GM12878 (cell line): ENCODE measurements at regions not wholly inside any gene's neighbourhood (a gene's known extent, or its start where the extent isn't known, plus 50 kb on each side); places are given as distances from the start of the nearest gene placed in this dataset.

Experiments
- CBX3 ChIP-seq: fragments of 200-600 bp; sonication (generic); IDR thresholded peaks from 2 replicates; pipeline ENCODE4 v1.6.1; 2016; ENCODE audit warnings: low read depth, borderline replicate concordance
- CEBPB ChIP-seq, 2 experiments: fragments of 150-350 bp in 1 of 2; IDR thresholded peaks; 2 replicates each; pipeline ENCODE4 v1.6.1; 2012 to 2014; ENCODE audit warnings: low read depth in 2 of 2, low read length in 2 of 2, borderline replicate concordance in 1 of 2, inconsistent platforms in 1 of 2
- NRF1 ChIP-seq: conservative IDR thresholded peaks from 2 replicates; pipeline ENCODE4 v1.6.1; 2011; ENCODE audit warnings: mild to moderate bottlenecking, low read depth, low read length, improper control_type of control experiment
- PRDM15 ChIP-seq: fragments of 450-650 bp; formaldehyde crosslinking; IDR thresholded peaks from 2 replicates; pipeline ENCODE4 v1.4.0; 2020; ENCODE audit warnings: mild to moderate bottlenecking, moderate library complexity
- SRF ChIP-seq, 2 experiments: IDR thresholded peaks; 2 replicates each; pipeline ENCODE4 v1.6.1; 2011; ENCODE audit warnings: low read depth in 2 of 2, low read length in 2 of 2, mild to moderate bottlenecking in 1 of 2, moderate library complexity in 1 of 2
- TF ChIP-seq, protein P1 (sequence below), 3 experiments: IDR thresholded peaks in 2 of 3; conservative IDR thresholded peaks in 1 of 3; 2 replicates each; pipeline ENCODE4 v1.5.1; 2011; ENCODE audit warnings: low read depth in 3 of 3, low read length in 3 of 3, mild to moderate bottlenecking in 3 of 3, control low read depth in 2 of 3, moderate library complexity in 2 of 3, inconsistent platforms in 1 of 3, mixed read lengths in 1 of 3; ENCODE audit not compliant: control insufficient read depth in 2 of 3, insufficient read depth in 1 of 3; ENCODE audit errors: extremely low read depth in 1 of 3

DNA sequence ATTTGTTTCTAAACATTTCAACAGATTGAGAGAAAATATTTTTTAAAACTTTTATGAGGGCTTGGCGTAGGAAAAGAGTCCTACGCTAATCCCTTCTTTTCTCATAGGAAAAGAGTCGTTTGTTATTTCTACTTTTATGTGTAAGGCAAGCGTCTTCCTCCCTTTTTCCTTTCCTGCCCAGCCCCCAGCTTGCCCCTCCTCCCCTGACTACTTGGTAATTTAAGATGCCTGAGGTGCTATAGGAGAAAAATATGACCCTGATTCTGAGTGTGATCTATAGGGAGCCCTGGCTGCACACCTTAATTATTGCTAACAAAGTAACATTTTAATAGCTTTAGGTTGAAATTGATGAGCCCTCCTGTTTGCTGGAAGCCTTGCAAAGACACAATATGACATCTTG, 373.6 kb downstream of the PBX1 start:
- no peak for TF ChIP-seq PRDM15
- TF ChIP-seq CEBPB (IDR thresholded peaks at IDR 0.05; ENCODE audit: borderline replicate concordance in 1 of 2, low read depth in 2 of 2, low read length in 2 of 2): no peak
- TF ChIP-seq CBX3: no peak
- TF ChIP-seq, protein P1, sequence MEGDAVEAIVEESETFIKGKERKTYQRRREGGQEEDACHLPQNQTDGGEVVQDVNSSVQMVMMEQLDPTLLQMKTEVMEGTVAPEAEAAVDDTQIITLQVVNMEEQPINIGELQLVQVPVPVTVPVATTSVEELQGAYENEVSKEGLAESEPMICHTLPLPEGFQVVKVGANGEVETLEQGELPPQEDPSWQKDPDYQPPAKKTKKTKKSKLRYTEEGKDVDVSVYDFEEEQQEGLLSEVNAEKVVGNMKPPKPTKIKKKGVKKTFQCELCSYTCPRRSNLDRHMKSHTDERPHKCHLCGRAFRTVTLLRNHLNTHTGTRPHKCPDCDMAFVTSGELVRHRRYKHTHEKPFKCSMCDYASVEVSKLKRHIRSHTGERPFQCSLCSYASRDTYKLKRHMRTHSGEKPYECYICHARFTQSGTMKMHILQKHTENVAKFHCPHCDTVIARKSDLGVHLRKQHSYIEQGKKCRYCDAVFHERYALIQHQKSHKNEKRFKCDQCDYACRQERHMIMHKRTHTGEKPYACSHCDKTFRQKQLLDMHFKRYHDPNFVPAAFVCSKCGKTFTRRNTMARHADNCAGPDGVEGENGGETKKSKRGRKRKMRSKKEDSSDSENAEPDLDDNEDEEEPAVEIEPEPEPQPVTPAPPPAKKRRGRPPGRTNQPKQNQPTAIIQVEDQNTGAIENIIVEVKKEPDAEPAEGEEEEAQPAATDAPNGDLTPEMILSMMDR (IDR thresholded peaks at IDR 0.05 in 2 of 3, conservative IDR thresholded peaks at IDR 0.05 in 1 of 3; ENCODE audit: control insufficient read depth in 2 of 3, extremely low read depth in 1 of 3, insufficient read depth in 1 of 3, low read depth in 3 of 3, low read length in 3 of 3): no peak
- TF ChIP-seq NRF1: no peak
- TF ChIP-seq SRF (IDR thresholded peaks at IDR 0.05; ENCODE audit: low read depth in 2 of 2, low read length in 2 of 2): no peak
